GM21576 (cell line): ENCODE measurements at regions not wholly inside any gene's neighbourhood (a gene's known extent, or its start where the extent isn't known, plus 50 kb on each side); places are given as distances from the start of the nearest gene placed in this dataset.
"Not testable (repeated sequence)": the region's sequence is repeated elsewhere in the genome, so short reads cannot be mapped to it uniquely, and the experiment has no call there.

ENCODE experiments used
- ATAC-seq: cut with Tn5 transposase; IDR thresholded peaks from one replicate; pipeline ENCODE4 v1.9.1; 2021; ENCODE audit warnings: mild to moderate bottlenecking, moderate library complexity; ENCODE audit not compliant: unreplicated experiment

- ATAC-seq, result no peak
These were observed 199.2 kb upstream of the HTR1E start for GRCh38 chr6:86738078-86738477.

DNA sequence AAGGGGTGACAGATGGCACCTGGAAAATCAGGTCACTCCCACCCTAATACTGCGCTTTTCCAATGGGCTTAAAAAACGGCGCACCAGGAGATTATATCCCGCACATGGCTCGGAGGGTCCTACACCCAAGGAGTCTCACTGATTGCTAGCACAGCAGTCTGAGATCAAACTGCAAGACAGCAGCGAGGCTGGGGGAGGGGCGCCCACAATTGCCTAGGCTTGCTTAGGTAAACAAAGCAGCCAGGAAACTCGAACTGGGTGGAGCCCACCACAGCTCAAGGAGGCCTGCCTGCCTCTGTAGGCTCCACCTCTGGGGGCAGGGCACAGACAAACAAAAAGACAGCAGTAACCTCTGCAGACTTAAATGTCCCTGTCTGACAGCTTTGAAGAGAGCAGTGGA, 205.7 kb upstream of the HTR1E start:
- ATAC-seq, result not testable (repeated sequence)

- not testable (repeated sequence) for ATAC-seq
These were observed 206.6 kb upstream of the HTR1E start for GRCh38 chr6:86730772-86731171.

DNA sequence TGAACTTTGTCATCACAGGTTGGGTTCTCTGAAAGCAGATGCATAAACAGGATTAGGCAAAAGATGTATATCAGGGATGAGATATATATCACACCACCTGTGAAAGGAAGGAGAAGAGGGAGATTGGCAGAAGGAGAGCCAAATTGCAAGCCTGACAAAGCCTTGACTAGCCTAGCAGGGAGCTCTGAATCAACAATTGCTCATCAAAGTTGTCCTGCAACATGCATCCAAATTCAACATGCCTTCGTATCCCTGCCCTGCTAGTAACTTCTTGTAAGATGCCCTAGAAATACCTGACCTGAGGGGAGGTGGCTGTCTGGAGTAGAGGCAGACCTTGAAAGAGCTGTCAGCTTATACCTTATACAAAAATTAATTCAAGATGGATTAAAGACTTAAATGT, 207.1 kb upstream of the HTR1E start:
- ATAC-seq, result no peak

DNA sequence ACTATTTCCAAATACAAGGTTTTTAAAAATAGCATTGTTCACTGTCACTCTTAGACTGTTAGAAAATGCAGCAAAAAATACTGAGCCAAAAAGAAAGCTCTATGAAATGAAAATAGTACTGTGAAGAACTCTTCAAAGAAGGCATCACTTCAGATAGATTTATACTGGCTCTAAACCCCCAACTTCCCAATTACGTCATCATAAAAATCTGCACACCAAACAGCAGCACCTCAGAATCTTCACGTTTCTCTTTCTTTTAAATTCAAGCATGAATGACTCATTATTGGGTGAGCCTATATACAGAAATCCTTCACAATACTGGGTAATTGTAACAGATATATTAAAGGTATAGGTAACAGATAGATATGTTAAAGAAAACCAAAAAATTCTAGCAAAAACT, 208.4 kb upstream of the HTR1E start:
- no peak for ATAC-seq

DNA sequence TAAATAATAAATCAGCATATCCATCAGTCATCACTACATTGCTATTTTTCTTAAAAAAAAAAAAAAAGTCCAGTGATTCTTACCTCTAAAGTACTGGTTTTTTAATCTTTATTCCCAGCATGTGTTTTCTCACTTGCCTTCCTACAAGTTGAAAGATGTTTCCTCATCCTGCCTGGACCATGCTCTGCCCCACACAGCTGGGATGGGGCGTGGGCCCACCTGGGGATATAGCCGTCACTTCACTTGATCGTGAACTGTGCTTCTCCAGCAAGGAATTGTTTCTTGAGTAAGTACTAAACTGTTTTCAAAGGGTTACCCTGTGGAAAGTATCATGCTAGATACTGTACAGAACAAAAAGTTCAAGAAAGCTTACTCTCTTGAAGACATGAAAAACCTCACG, 212.6 kb upstream of the HTR1E start:
- no peak for ATAC-seq

GRCh38 chr6:86723729-86724128, 213.6 kb upstream of the HTR1E start:
- ATAC-seq, result no peak

GRCh38 chr6:86723151-86723550, 214.2 kb upstream of the HTR1E start:
- no peak for ATAC-seq

DNA sequence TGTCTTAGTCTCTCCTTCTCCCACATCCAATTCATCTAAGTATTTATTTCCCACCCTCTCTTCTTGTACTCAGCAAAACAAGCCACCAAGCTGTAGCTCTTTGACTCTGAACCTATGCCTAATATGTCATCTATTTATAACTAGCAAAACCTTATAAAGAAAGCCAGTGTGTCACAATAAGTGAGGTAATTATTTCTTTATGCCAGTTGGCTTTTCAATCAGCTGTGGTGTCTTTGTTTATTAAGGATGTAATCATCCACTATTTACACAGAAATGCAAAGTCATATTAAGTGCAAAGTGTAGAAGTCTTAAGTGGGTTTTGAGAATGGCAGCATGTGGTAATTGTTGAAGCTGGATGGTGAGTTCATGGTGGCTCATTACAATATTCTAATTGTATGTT, 215.2 kb upstream of the HTR1E start:
- no peak for ATAC-seq

DNA sequence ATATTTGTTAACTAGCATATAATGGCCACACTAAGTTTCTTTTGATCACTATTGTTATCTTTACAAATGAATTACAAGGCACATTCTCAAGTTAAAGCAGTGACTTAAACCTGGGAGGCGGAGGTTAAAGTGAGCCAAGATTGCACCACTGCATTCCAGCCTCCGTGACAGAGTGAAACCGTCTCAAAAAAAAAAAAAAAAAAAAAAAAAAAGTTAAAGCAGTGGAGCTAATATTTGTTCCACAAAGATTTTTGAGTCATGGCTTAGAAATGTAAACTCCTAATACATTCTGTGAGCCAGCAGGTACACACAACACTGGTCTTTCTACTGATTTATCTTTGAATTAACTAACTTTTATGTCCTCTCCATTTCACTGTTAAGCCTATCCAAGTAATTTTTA, 221.7 kb upstream of the HTR1E start:
- no peak for ATAC-seq

DNA sequence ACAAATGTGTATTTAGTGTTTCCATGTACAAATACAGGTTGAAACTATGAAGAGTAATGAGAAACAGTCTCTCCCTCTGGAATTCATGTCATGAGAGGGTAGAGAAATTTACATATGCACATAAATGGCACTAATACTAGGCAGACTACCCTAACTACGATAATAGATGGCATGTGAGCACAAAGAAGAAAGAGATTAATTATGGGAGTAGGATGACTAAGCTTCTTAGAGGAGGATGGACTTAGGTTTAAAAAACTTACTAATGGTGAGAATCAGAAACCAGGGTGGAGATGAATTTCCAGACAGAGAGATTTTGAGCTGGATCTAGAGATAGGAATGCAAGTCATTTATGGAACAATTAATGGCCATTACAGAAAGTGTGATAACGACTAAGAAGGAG, 225.3 kb upstream of the HTR1E start:
- no peak for ATAC-seq

DNA sequence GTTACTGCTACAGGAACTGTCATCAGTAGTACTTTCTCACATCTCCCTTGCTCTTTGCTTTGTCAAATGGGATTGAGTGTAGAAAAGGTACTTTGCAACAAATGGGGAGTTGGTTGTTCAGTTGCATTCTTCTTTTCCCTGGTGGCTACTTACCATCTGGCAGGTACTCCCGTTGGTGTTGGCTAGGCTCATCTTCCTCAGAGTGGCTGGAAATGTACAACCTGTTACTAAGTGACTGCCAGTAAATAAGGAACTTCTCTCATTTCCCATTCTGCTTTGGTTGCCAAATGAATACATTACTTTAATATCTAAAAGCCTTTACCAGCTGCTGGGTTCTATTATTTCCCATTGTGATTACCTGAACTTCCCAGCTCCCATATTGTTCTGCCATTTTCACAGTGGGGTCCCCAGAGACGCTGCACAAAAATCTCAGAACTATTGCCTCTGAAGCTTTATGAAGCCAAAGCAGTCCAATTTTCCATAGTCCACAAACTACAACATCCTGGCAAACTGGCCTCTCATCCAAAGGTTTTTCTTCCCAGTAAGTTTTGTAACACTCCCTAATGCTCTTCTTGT, 229.7 kb upstream of the HTR1E start:
- ATAC-seq, result no peak

DNA sequence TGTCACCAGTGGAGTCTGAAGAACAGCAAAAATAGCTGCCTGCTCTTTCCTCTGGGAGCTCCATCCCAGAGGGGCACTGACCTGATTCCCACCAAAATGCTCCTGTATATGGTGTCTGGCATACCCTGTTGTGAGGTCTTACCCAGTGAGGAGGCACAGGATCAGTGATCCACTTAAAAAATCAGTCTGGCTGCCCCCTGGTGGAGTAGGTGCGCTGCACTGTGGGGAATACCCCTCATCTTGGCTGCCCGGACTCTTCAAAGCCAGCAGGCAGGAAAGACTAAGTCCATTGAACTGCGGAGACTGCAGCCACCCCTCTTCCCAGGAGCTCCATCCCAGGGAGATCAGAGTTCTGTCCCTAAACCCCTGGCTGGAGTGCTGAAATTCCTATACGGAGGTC, 230.9 kb upstream of the HTR1E start:
- peak; percentile 56 for ATAC-seq

GRCh38 chr6:86701228-86701627, 236.1 kb upstream of the HTR1E start:
- ATAC-seq, result not testable (repeated sequence)

DNA sequence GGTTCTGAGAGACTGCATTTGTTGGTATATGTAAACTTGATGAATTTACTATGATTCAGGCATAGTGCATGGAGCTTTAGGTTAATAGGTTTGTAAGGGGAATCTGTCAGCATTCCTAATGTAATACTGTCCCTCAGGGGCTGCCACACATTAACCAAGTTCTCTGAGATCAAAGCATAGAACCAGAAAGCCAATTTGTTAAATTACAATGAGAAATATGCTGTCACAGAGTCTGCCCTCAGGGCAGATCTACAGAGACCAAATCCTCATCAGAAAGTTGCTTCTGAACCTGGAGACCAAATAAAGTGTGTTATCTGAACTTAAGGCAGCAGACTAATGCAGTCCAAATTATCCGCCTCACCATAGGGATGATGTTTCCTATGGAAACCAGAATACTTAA, 250.8 kb upstream of the HTR1E start:
- ATAC-seq, result no peak

GRCh38 chr6:86685230-86685797, 252.0 kb upstream of the HTR1E start:
- no peak for ATAC-seq

DNA sequence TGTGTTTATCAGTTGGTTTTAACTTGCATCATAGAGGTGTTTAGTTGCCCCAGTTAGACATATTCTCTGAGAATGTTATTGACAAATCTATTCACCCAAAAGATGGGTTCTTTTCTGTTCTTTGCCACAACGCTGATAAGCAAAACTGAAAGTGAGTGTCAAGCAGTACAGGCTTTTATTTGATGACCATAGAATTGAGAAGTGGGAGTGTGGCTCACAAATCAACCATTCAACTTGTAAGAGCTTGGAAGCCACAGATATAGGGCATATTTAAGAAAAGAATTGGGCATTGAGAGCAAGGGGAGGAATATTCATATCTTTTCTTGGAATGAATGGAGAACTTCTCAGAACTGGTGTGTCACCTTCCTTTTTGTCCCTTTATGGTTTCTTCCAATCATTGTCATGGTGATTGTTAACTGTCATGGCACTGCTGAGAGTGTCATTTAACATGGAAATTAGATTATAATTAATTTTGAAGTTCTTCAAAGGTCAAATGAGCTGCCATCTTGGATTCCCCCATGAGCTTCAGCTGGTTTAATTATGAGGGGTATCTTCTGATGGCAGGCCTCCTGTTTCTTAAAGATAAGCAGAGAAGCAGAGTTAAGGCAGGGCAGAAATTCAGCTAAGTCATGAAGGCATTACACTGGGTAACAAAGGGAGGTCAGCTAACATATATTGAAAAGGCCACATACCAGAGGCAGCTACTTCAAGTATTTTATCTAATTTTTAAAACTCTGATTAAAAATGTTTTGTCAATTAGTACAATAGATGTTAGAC, 254.0 kb upstream of the HTR1E start:
- ATAC-seq, result no peak

- ATAC-seq, result no peak
These were observed 255.0 kb upstream of the HTR1E start for GRCh38 chr6:86682297-86682696.

GRCh38 chr6:86681140-86681539, 256.2 kb upstream of the HTR1E start:
- not testable (repeated sequence) for ATAC-seq

DNA sequence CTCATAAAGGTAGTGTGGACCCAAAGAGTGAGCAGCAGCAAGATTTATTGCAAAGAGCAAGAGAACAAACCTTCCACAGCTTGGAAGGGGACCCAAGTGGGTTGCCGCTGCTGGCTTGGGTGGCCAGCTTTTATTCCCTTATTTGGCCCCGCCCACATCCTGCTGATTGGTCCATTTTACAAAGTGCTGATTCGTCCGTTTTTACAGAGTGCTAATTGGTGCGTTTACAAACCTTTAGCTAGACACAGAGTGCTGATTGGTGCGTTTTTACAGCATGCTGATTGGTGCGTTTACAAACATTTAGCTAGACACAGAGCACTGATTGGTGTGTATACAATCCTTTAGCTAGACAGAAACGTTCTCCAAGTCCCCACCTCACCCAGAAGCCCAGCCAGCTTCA, 265.2 kb upstream of the HTR1E start:
- ATAC-seq, result not testable (repeated sequence)

GRCh38 chr6:86657192-86657591, 280.1 kb upstream of the HTR1E start:
- no peak for ATAC-seq

- no peak for ATAC-seq
These were observed 308.2 kb upstream of the HTR1E start for GRCh38 chr6:86629123-86629522.
